RKO (cell line): ENCODE measurements at regions not wholly inside any gene's neighbourhood (a gene's known extent, or its start where the extent isn't known, plus 50 kb on each side); places are given as distances from the start of the nearest gene placed in this dataset.

ENCODE experiments used
- DNase-seq: peaks from one replicate; pipeline ENCODE4 v3.0.0-alpha.2; 2016; ENCODE audit warnings: low spot score

- no peak for DNase-seq
Observed at GRCh38 chr18:2172881-2173280, 398.4 kb downstream of the METTL4 start.

GRCh38 chr18:2173486-2173885 is 397.8 kb downstream of the METTL4 start:
- peak; percentile 56 for DNase-seq

DNA sequence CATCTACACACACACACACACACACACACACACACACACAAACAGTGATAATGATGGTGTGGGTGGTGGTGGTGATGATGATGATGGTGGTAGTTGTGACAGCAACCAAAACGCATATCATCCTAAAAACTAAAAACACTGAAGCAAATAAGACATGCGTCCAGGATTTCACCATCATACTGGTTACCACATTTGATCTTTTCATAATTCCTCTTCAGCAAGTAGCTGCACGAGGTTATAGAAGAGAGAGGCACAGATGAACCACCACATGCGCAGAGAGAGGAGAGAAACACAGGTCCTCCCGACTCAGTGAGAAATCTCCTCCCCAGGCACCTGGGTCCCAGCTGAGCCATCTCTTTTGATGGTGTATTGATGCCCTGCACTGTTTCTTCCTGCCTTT is 393.3 kb downstream of the METTL4 start:
- no peak for DNase-seq

DNA sequence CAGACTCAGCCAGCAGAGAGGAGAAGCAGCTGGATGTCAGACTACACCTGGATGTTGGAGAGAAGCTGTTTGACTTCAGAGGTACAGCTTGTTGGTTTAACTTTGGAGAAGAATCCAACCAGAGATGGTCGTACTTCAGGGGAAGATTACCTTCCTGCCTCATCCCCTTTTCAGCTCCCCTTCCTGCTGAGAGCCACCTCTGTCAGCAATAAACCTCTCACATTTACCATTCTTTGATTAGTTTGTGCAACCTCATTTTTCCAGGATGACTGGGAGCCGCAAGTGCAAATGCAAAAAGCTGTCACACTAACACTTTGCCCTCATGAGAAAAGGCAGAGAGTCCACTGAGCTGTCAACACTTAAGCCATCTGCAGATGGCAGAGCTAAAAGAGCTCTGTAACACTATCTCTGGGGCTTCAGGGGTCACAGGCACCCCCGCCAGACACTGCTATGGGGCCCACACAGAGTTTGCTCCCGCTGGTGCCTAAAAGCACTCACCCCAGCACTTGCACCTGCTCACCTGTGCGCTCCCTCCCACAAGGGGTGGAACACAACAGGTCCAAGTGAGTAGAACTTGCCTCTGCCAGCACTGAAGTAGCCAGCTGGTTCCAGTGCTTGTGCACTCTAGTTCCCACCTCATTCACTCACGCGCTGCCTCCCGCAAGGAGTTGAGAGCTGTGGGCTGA is 391.7 kb downstream of the METTL4 start:
- no peak for DNase-seq

- no peak for DNase-seq
Observed at GRCh38 chr18:2180586-2180985, 390.7 kb downstream of the METTL4 start.

DNA sequence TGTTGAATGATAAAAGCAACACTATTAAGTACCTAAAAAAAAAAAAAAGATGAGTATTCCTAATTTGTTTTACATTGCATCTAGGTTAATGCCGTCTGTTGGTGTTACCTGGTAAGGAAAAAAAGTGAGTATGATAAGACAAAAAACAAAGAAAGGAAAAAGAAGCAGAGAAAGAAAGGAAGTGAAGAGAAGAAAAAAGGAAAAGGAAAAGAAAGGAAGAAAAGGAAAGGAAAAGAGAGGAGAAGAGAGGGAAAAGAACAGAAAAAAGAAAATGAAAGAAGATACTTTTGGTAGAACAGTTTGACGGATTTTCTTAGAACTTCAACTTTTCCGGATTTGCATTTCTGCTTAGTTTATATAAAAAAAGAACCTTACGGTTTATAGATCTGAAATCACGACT is 387.9 kb downstream of the METTL4 start:
- DNase-seq: no peak

DNA sequence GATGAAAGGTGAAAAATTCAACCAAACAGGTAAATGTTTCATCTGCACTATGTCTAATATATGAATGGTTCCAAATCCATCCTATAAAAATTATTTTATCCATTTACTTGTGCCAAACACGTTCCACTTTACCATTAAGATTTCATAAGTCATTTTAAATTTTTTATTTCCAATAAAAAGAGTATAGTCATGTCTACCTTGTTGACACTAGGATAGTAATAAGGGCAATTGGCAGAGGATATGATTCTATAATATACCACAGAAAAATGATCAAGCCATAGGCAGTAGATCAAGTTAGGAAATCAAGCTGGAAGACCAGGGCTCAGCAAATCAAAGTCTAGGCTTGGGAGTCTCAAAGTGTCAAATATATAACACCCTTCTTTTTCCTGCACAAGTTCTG is 384.3 kb downstream of the METTL4 start:
- no peak for DNase-seq

DNA sequence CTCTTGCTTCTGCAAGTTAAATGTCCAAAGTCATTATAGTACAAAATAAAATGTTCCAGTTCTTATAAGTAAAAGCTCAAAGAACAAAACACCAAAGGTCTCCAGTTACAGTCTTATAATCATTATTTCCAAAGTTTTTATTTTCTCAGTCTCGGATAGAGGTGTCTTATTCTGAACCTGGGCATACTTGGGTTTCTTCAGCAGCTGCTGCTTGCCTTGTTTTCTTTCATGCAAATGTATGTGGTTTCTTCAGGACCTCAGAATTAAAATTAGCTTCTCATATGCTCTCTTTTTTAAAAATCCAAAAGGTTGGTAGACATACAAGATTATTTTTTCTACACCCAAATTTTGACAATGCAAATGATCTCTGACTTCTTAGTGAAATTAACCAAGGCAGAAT is 383.0 kb downstream of the METTL4 start:
- DNase-seq: no peak

GRCh38 chr18:2191180-2191790 is 380.0 kb downstream of the METTL4 start:
- DNase-seq: no peak

DNA sequence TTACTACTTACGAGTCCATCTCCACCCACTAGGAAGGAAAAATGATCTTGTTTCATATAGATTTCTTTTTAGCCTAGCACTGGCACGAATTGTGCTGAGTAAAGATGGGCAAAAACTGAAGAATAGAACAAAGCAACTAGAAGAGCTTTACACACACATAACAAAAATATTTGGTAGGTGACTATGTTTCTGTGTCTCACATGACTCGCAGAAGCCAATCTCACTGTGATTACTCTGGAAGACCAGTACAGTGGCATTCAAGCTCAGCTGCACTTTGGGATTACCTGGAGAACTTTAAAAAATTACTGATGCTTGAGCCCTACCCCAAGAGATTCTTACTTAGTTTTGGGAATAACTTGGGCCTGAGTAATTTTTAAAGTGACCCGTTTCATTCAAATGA is 378.7 kb downstream of the METTL4 start:
- no peak for DNase-seq

DNA sequence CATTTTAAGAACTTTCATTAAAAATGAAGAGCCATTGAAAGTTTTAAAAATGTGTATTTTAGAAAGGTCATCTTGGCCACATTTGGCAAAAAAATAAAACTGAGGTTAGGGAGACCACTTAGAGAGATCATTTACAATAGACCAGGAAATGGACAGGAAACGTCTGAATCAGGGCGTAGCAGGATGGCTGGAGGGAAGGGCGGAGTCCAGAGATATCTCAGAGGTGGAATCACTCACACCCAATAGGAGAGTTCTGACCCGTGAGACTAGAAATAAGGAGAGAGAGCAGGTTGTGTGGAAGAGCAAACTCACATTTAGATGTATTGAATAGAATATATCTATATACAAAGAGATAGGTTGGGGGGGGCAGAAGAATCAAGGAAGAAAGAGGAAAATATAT is 373.4 kb downstream of the METTL4 start:
- DNase-seq: no peak

DNA sequence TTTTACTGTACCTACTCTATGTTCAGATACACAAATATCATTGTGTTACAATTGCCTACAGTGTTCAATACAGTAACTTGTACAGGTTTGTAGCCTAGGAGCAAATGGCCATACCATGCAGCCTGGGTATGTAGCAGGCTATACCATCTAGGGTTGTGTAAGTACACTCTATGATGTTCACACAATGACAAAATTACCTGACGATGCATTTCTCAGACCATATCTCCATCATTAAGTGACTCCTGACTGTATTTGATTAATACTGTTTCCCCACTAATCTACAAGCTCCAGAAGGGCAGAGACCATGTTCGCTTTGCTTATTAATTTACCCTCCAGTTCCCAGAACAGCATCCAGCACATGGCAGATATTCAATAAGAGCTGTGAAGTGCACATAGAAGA is 372.2 kb downstream of the METTL4 start:
- DNase-seq: no peak

DNA sequence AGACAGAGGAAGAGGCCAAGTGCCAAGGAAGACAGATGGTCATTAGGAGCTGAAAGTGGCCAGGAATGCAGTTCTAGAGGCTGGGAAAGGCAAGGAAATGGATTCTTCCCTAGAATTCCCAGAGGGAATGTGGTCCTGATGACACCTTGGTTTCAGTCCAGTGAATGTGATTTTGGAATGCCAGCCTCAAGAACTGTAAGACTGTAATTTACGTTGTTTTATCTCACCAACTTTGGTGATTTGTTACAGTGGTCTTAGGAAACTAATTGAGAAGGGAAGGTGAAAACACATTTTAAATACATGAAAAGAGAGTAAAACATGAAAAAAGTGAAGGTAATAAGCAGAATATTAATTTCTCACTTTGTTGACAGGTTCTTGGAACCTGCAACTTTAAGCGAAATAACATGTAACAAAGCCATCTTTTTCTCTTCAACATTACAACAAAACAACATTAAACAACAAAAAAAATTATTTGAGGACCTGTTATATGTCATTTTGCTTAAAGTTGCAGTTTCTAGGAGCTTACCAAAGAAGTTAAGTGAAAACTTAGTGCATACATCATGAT is 370.2 kb downstream of the METTL4 start:
- no peak for DNase-seq

DNA sequence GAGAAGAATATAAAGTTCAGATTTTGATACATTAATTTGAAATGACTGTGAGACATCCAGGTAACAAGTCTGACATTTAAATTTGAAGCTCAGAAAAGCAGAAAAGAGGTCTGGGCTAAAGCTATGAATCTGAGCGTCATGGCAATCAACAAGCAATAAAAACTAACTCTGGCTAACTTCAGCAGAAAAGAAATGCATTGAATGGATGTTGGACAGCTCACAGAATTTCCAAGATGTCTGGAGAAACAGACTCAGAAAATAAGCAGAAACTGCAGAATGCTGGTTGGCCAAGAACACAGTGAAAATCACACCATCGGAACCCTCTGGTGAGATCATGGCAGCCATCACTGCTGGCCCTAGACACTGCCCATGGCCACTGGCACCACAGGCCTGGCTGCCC is 366.6 kb downstream of the METTL4 start:
- DNase-seq: no peak

- DNase-seq: no peak
Observed at GRCh38 chr18:2207294-2207693, 364.0 kb downstream of the METTL4 start.

- no peak for DNase-seq
Observed at GRCh38 chr18:2212598-2213205, 358.6 kb downstream of the METTL4 start.

DNA sequence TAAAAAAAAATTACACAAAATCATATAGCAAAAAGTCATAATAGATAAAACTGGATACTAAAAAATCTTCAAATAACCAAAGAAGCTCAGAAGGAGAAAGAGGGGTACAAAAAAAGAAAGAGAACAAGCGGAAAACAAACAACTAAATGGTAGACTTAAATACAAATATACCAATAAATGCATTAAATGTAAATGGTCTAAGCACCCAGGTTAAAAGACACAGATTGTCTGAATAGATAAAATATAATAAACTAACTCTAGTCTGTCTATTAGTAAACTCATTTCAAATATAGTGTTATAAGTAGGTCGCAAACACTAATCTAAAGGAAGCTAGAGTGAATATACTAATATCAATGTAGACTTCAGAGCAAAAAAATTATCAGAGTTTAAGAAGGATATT is 357.4 kb downstream of the METTL4 start:
- DNase-seq: no peak

DNA sequence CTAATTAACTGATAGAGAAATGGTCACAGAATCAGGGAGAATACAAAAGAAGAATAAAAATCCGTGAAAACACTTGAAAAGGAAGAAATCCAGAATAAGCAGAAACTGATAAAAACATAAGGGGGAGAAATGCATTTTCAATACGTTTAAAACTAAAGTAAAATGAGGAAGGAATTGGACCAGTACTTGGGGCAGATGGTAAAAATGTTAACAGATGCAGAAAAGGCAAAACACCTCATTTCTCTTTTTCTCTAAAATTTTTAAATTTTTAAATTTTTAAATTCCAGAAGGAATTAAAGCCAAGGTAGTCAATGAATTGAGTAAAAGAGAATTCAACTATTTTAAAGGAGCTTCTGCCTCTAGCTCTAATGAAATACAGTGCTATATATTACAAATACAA is 353.9 kb downstream of the METTL4 start:
- DNase-seq: no peak

- DNase-seq: no peak
Observed at GRCh38 chr18:2218101-2218500, 353.2 kb downstream of the METTL4 start.

- no peak for DNase-seq
Observed at GRCh38 chr18:2219706-2220105, 351.6 kb downstream of the METTL4 start.

GRCh38 chr18:2222270-2223185 is 348.8 kb downstream of the METTL4 start:
- DNase-seq: no peak

DNA sequence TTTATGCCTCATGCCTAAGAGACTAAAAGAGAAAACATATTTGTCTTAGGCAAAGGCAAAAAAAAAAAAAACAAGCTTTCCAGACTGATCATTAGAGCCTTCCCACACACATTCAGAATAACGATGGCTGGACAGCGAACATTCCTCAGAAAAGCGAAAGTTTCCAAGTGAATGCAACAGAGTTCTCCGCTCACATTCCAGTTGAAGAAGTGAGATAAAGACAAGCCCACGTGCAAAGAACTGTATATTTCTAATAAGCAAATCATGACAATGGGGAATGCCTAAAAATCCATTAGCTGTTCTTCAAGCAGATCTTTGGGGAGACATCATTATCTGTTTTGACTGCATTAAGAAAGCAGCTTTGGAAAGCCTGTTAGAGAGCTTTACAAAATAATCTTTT is 347.9 kb downstream of the METTL4 start:
- no peak for DNase-seq
